Kidney epithelial cell (primary cell): ENCODE measurements at regions not wholly inside any gene's neighbourhood (a gene's known extent, or its start where the extent isn't known, plus 50 kb on each side); places are given as distances from the start of the nearest gene placed in this dataset.

Experiments used
- DNase-seq: peaks from one replicate; pipeline ENCODE4 v3.0.0-alpha.2; 2010; ENCODE audit warnings: low read depth
- H3K27me3 ChIP-seq: 2 replicates; pipeline ENCODE4 v1.6.0; 2011; ENCODE audit warnings: low read length; ENCODE audit not compliant: control insufficient read depth, insufficient read depth
- H3K36me3 ChIP-seq: 2 replicates; pipeline ENCODE4 v1.5.1; 2011; ENCODE audit warnings: low read length; ENCODE audit not compliant: control insufficient read depth, insufficient read depth
- H3K4me3 ChIP-seq: 2 replicates; pipeline ENCODE4 v1.5.1; 2011; ENCODE audit warnings: low read depth, mild to moderate bottlenecking, control low read depth, low read length
- TF ChIP-seq, protein P1 (sequence below): IDR thresholded peaks from 2 replicates; pipeline ENCODE4 v1.5.1; 2011; ENCODE audit warnings: mild to moderate bottlenecking, moderate library complexity, low read length, control low read depth, inconsistent platforms; ENCODE audit not compliant: insufficient read depth, poor library complexity, severe bottlenecking

DNA sequence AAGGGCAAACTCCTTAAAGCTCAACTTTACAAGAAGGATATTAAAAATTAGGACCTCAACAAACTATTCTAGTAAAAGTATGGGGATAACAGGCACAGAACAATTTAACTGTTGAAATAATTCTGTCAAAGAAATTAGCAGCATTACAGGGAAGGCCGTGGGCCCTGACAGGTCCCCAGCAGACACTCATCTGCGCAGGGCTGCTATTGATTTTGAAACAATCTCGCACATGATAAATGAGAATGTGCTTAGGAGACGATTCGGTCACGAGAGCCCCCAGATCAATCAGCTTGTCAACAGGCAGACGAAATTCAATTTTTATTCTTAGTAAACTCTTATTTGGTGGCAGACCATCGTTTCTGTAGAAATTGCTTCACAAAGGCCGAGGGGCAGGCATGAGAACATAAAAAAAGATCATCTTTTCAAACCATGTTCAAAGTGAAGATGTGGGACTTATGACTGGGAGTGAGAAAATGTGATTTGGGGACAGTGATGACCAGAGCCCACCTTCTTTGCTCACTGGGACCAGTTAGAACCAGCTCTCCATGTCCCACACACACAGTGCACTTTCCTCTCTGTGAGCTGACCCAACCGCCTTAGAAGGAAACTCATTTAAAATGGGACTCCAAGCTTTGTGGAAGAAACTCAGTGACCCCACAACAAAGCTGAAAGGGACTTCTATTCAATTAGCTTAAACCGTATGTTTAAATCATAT, 654.5 kb downstream of the TOX3 start:
- DNase-seq = no peak
- H3K36me3 ChIP-seq = no peaks in the 10 kb centered on the region

GRCh38 chr16:51888534-51888933, 658.4 kb downstream of the TOX3 start:
- Histone ChIP-seq H3K4me3 (no peak overlapping the region), H3K36me3 (no peaks in the 10 kb centered on the region), H3K27me3 (no peaks in the 10 kb centered on the region)
- TF ChIP-seq, protein P1, sequence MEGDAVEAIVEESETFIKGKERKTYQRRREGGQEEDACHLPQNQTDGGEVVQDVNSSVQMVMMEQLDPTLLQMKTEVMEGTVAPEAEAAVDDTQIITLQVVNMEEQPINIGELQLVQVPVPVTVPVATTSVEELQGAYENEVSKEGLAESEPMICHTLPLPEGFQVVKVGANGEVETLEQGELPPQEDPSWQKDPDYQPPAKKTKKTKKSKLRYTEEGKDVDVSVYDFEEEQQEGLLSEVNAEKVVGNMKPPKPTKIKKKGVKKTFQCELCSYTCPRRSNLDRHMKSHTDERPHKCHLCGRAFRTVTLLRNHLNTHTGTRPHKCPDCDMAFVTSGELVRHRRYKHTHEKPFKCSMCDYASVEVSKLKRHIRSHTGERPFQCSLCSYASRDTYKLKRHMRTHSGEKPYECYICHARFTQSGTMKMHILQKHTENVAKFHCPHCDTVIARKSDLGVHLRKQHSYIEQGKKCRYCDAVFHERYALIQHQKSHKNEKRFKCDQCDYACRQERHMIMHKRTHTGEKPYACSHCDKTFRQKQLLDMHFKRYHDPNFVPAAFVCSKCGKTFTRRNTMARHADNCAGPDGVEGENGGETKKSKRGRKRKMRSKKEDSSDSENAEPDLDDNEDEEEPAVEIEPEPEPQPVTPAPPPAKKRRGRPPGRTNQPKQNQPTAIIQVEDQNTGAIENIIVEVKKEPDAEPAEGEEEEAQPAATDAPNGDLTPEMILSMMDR = no peak
- DNase-seq = no peak

More for the DNA sequence above, 654.5 kb downstream of the TOX3 start:
- TF ChIP-seq, protein P1 = no peak
- Histone ChIP-seq H3K27me3 (no peaks in the 10 kb centered on the region), H3K4me3 (no peak overlapping the region)

DNA sequence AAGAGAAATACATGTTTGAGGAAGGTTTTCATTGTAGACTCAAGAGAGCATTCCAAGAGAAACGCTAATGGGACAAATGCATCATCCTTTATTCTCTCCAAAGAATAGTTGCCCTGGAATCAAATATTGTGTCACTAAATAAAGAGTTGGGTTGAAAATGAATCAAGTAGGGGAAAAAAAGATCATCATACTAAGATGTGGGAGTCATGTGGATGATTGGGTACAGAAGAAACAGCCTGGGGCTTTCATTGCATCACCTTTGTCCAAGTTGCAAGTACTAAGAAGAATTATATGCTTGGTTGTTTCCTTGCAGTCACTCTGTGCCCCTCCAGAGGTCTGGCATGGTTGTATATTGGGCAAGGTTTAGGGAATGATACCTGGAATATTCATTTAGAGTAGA, 658.9 kb downstream of the TOX3 start:
- DNase-seq = no peak

DNA sequence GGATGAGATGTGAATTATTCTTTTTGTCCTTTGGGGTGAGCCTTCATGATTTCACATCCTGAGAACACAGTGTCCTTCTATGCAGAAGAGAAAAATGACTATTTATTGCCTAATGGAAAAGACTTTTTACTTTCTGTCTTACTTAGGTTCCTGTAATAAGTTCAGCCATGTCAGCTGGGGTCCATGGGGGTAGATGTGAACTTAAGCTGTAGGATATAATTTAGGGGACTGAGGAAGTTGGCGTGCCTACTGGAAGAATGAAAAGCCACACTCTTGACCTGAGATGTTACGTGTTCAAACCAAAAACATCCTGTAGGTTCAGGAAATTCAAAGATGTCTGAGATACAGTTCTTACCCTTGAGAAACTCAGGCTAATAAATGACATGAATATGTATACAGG, 660.5 kb downstream of the TOX3 start:
- TF ChIP-seq, protein P1 = no peak
- no peak overlapping the region for H3K4me3 ChIP-seq
- DNase-seq = no peak
- no peaks in the 10 kb centered on the region for H3K36me3 ChIP-seq
- H3K27me3 ChIP-seq = no peaks in the 10 kb centered on the region

More for the DNA sequence above, 658.9 kb downstream of the TOX3 start:
- H3K27me3 ChIP-seq = no peaks in the 10 kb centered on the region
- TF ChIP-seq, protein P1 = no peak
- H3K36me3 ChIP-seq = no peaks in the 10 kb centered on the region
- H3K4me3 ChIP-seq = no peak overlapping the region

- TF ChIP-seq, protein P1 = no peak
- no peak overlapping the region for H3K4me3 ChIP-seq
- no peaks in the 10 kb centered on the region for H3K27me3 ChIP-seq
- DNase-seq = no peak
- no peaks in the 10 kb centered on the region for H3K36me3 ChIP-seq
These were observed 662.2 kb downstream of the TOX3 start for GRCh38 chr16:51884773-51885172.

- Histone ChIP-seq H3K36me3 (no peaks in the 10 kb centered on the region), H3K27me3 (no peaks in the 10 kb centered on the region), H3K4me3 (no peak overlapping the region)
- no peak for DNase-seq
- TF ChIP-seq, protein P1 = no peak
These were observed 665.2 kb downstream of the TOX3 start for GRCh38 chr16:51881731-51882130.
